ENCODE measurements at regions not wholly inside any gene's neighbourhood (a gene's known extent, or its start where the extent isn't known, plus 50 kb on each side); places are given as distances from the start of the nearest gene placed in this dataset.

GRCh38 chr10:35888400-35888799, 246.3 kb upstream of the FZD8 start:
- no peak overlapping the region for H3K4me3 ChIP-seq
- peaks cover 7% of the 10 kb centered on the region for H3K4me1 ChIP-seq
- no peak for DNase-seq
- TF ChIP-seq CTCF (IDR thresholded peaks at IDR 0.05), result no peak
- H3K27me3 ChIP-seq, result no peaks in the 10 kb centered on the region
- H3K27ac ChIP-seq, result peak overlapping the region; percentile 65
- H3K9ac ChIP-seq (ENCODE audit: low read depth in 2 of 2, low read length in 2 of 2), result no peak overlapping the region
- no peaks in the 10 kb centered on the region for H3K36me3 ChIP-seq
- intact Hi-C loops (cut with DNase I), result loop anchor here (10.0 kb wide), 1 partner anchor 114 kb away; no protein-coding TSS in a partner anchor
- H3K9me3 ChIP-seq, result no peaks in the 10 kb centered on the region

- no peak for TF ChIP-seq CTCF (IDR thresholded peaks at IDR 0.05)
- Histone ChIP-seq H3K27ac (peak overlapping the region; percentile 65), H3K9me3 (no peaks in the 10 kb centered on the region), H3K4me3 (no peak overlapping the region), H3K36me3 (no peaks in the 10 kb centered on the region), H3K4me1 (peaks cover 7% of the 10 kb centered on the region), H3K27me3 (no peaks in the 10 kb centered on the region), H3K9ac (ENCODE audit: low read depth in 2 of 2, low read length in 2 of 2) (no peak overlapping the region)
- peak; percentile 49 for DNase-seq
- intact Hi-C loops (cut with DNase I), result loop anchor here (10.0 kb wide), 1 partner anchor 113 kb away; no protein-coding TSS in a partner anchor
These were observed 245.6 kb upstream of the FZD8 start for GRCh38 chr10:35887685-35888084.

- no peak overlapping the region for H3K27ac ChIP-seq
- no peaks in the 10 kb centered on the region for H3K27me3 ChIP-seq
- H3K9me3 ChIP-seq, result no peaks in the 10 kb centered on the region
- no peak overlapping the region for H3K9ac ChIP-seq (ENCODE audit: low read depth in 2 of 2, low read length in 2 of 2)
- H3K4me3 ChIP-seq, result no peak overlapping the region
- no peak for TF ChIP-seq CTCF (IDR thresholded peaks at IDR 0.05)
- DNase-seq, result no peak
- H3K4me1 ChIP-seq, result peaks cover 5% of the 10 kb centered on the region
- H3K36me3 ChIP-seq, result no peaks in the 10 kb centered on the region
- intact Hi-C loops (cut with DNase I), result loop anchor here (10.0 kb wide), 1 partner anchor 110 kb away; no protein-coding TSS in a partner anchor
These were observed 243.0 kb upstream of the FZD8 start for GRCh38 chr10:35885076-35885475.

GRCh38 chr10:35884657-35885071, 242.6 kb upstream of the FZD8 start:
- Histone ChIP-seq H3K4me3 (no peak overlapping the region), H3K27ac (no peak overlapping the region), H3K9ac (ENCODE audit: low read depth in 2 of 2, low read length in 2 of 2) (no peak overlapping the region), H3K27me3 (no peaks in the 10 kb centered on the region), H3K4me1 (peaks cover 1% of the 10 kb centered on the region), H3K9me3 (no peaks in the 10 kb centered on the region), H3K36me3 (no peaks in the 10 kb centered on the region)
- intact Hi-C loops (cut with DNase I), result loop anchor here (10.0 kb wide), 1 partner anchor 110 kb away; no protein-coding TSS in a partner anchor
- no peak for TF ChIP-seq CTCF (IDR thresholded peaks at IDR 0.05)
- DNase-seq, result peak; percentile 31

- Histone ChIP-seq H3K9me3 (no peaks in the 10 kb centered on the region), H3K9ac (ENCODE audit: low read depth in 2 of 2, low read length in 2 of 2) (no peak overlapping the region), H3K4me3 (no peak overlapping the region), H3K27me3 (no peaks in the 10 kb centered on the region), H3K36me3 (no peaks in the 10 kb centered on the region), H3K4me1 (no peaks in the 10 kb centered on the region), H3K27ac (no peak overlapping the region)
- no peak for TF ChIP-seq CTCF (IDR thresholded peaks at IDR 0.05)
- intact Hi-C loops (cut with DNase I), result loop anchor here (10.0 kb wide), 1 partner anchor 108 kb away; no protein-coding TSS in a partner anchor
- DNase-seq, result no peak
These were observed 240.5 kb upstream of the FZD8 start for GRCh38 chr10:35882422-35883150.
